SJSA1 (cell line): ENCODE measurements at regions not wholly inside any gene's neighbourhood (a gene's known extent, or its start where the extent isn't known, plus 50 kb on each side); places are given as distances from the start of the nearest gene placed in this dataset.

Source experiments
- DNase-seq, 2 experiments: peaks; one replicate each; pipeline ENCODE4 v3.0.0-alpha.2; 2015 to 2020; ENCODE audit warnings: low spot score in 2 of 2, low read depth in 1 of 2
- H3K27ac ChIP-seq: fragments of 250-450 bp; sonication (Bioruptor Pico); 2 replicates; pipeline ENCODE4 v1.5.1; 2020; ENCODE audit warnings: mild to moderate bottlenecking, moderate library complexity
- H3K27me3 ChIP-seq: fragments of 250-450 bp; sonication (Bioruptor Pico); replicated peaks from 2 replicates; pipeline ENCODE4 v1.5.1; 2020; ENCODE audit warnings: mild to moderate bottlenecking, moderate library complexity
- H3K36me3 ChIP-seq: fragments of 250-450 bp; sonication (Bioruptor Pico); 2 replicates; pipeline ENCODE4 v1.5.1; 2020; ENCODE audit warnings: mild to moderate bottlenecking
- H3K4me1 ChIP-seq: fragments of 250-450 bp; sonication (Bioruptor Pico); replicated peaks from 2 replicates; pipeline ENCODE4 v1.6.1; 2021; ENCODE audit warnings: mild to moderate bottlenecking
- H3K4me3 ChIP-seq: fragments of 250-450 bp; sonication (Bioruptor Pico); 2 replicates; pipeline ENCODE4 v1.5.1; 2020; ENCODE audit warnings: mild to moderate bottlenecking
- H3K9me3 ChIP-seq: fragments of 250-450 bp; sonication (Bioruptor Pico); replicated peaks from 2 replicates; pipeline ENCODE4 v1.5.1; 2020; ENCODE audit warnings: mild to moderate bottlenecking

DNA sequence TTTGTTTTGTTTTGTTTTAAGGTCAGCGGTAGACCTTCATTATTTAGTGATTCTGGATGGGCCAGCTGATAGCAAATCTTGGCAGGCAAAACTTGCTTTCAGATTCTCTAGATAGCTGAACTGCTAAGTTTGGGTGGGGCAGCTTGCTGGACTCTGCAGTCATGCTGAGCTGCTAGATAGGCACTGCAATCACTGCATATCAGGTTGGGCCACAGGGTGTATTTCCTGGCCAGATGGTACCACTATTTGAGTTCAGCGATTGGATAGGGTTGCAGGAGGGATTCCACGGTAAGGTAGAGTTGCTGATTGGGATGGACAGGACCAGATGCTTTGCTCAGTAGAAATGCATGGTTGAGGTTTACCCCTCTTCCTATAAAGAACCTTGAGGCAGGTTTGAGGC lies 579.3 kb upstream of the ADGRL4 start:
- H3K4me3 ChIP-seq, result no peak overlapping the region
- H3K27me3 ChIP-seq, result no peaks in the 10 kb centered on the region
- H3K4me1 ChIP-seq, result no peaks in the 10 kb centered on the region
- H3K36me3 ChIP-seq, result no peaks in the 10 kb centered on the region
- H3K9me3 ChIP-seq, result no peaks in the 10 kb centered on the region
- no peak for DNase-seq
- no peak overlapping the region for H3K27ac ChIP-seq

DNA sequence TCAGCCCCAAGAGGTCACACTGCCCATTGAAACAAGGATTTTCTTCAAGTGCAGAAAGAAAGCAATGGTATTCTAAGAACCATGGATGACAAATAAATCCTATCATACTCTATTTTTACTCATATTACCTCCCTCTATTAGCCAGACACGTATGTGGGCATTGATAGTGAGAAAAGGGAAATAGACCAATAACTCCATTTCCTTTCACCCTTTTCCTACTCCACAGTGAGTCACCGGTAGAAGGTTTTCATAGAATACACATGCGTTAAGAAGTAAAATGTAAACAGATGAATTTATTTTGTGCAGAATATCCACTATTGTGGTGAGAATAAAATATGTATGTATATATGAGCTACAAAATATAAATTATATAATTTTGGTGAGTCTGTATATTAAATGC lies 568.9 kb upstream of the ADGRL4 start:
- Histone ChIP-seq H3K4me1 (no peaks in the 10 kb centered on the region), H3K27ac (no peak overlapping the region), H3K4me3 (no peak overlapping the region), H3K36me3 (no peaks in the 10 kb centered on the region), H3K27me3 (no peaks in the 10 kb centered on the region), H3K9me3 (no peaks in the 10 kb centered on the region)
- DNase-seq, result no peak

GRCh38 chr1:79568411-79568810 lies 561.9 kb upstream of the ADGRL4 start:
- no peak for DNase-seq
- Histone ChIP-seq H3K4me1 (no peaks in the 10 kb centered on the region), H3K36me3 (no peaks in the 10 kb centered on the region), H3K27ac (no peak overlapping the region), H3K27me3 (no peaks in the 10 kb centered on the region), H3K9me3 (no peaks in the 10 kb centered on the region), H3K4me3 (no peak overlapping the region)

DNA sequence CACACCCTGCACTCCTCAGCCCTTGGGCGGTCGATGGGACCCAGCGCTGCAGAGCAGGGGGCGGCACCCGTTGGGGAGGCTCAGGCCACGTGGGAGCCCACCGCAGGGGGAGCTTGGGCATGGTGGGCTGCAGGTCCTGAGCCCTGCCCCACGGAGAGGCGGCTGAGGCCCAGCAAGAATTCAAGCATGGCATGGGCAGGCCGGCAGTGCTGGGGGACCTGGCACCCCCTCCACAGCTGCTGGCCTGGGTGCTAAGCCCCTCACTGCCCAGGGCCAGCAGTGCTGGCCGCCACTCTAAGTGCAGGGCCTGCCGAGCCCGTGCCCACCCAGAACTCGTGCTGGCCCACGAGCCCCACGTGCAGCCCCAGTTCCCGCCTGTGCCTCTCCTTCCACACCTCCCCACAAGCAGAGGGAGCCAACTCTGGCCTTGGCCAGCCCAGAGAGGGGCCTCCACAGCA lies 555.0 kb upstream of the ADGRL4 start:
- no peak for DNase-seq
- no peaks in the 10 kb centered on the region for H3K4me1 ChIP-seq

GRCh38 chr1:79556189-79556588 lies 549.7 kb upstream of the ADGRL4 start:
- DNase-seq, result no peak
- no peaks in the 10 kb centered on the region for H3K4me1 ChIP-seq
- H3K4me3 ChIP-seq, result no peak overlapping the region
- no peaks in the 10 kb centered on the region for H3K27me3 ChIP-seq
- H3K9me3 ChIP-seq, result no peaks in the 10 kb centered on the region
- H3K27ac ChIP-seq, result no peak overlapping the region
- H3K36me3 ChIP-seq, result no peaks in the 10 kb centered on the region

More for the DNA sequence above, 555.0 kb upstream of the ADGRL4 start:
- H3K9me3 ChIP-seq, result no peaks in the 10 kb centered on the region
- H3K27ac ChIP-seq, result no peak overlapping the region
- no peaks in the 10 kb centered on the region for H3K36me3 ChIP-seq
- H3K27me3 ChIP-seq, result no peaks in the 10 kb centered on the region
- no peak overlapping the region for H3K4me3 ChIP-seq

- no peaks in the 10 kb centered on the region for H3K36me3 ChIP-seq
- DNase-seq, result no peak
- H3K9me3 ChIP-seq, result no peaks in the 10 kb centered on the region
- no peaks in the 10 kb centered on the region for H3K4me1 ChIP-seq
- H3K27me3 ChIP-seq, result no peaks in the 10 kb centered on the region
- H3K27ac ChIP-seq, result no peak overlapping the region
- H3K4me3 ChIP-seq, result no peak overlapping the region
Observed at GRCh38 chr1:79554688-79555087, 548.2 kb upstream of the ADGRL4 start.

- Histone ChIP-seq H3K27ac (no peak overlapping the region), H3K4me1 (no peaks in the 10 kb centered on the region), H3K4me3 (no peak overlapping the region), H3K9me3 (no peaks in the 10 kb centered on the region), H3K27me3 (no peaks in the 10 kb centered on the region), H3K36me3 (no peaks in the 10 kb centered on the region)
- no peak for DNase-seq
Observed at GRCh38 chr1:79551321-79551720, 544.8 kb upstream of the ADGRL4 start.

GRCh38 chr1:79550402-79550801 lies 543.9 kb upstream of the ADGRL4 start:
- Histone ChIP-seq H3K4me3 (no peak overlapping the region), H3K27ac (no peak overlapping the region), H3K27me3 (no peaks in the 10 kb centered on the region), H3K36me3 (no peaks in the 10 kb centered on the region), H3K9me3 (no peaks in the 10 kb centered on the region), H3K4me1 (no peaks in the 10 kb centered on the region)
- DNase-seq, result no peak

DNA sequence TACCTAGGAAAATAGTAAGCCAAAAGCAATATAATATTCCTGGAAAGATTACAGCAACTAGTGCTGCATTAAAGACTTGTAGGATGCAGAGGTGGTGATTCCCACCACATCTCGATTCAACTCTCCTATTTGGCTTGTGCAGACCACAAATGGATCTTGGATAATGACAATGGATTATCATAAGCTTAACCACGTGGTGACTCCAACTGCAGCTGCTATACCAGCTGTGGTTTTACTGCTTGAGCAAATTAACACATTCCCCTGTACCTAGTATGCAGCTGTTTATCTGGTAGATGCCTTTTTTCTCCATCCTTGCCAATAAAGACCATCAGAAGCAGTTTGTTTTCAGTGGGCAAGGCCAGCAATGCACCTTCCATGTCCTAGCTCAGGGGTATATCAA lies 542.7 kb upstream of the ADGRL4 start:
- H3K9me3 ChIP-seq, result no peaks in the 10 kb centered on the region
- no peaks in the 10 kb centered on the region for H3K4me1 ChIP-seq
- no peak for DNase-seq
- no peak overlapping the region for H3K4me3 ChIP-seq
- no peaks in the 10 kb centered on the region for H3K27me3 ChIP-seq
- H3K27ac ChIP-seq, result no peak overlapping the region
- H3K36me3 ChIP-seq, result no peaks in the 10 kb centered on the region

GRCh38 chr1:79547514-79547913 lies 541.0 kb upstream of the ADGRL4 start:
- Histone ChIP-seq H3K27ac (no peak overlapping the region), H3K4me3 (no peak overlapping the region), H3K27me3 (no peaks in the 10 kb centered on the region), H3K9me3 (no peaks in the 10 kb centered on the region), H3K36me3 (no peaks in the 10 kb centered on the region), H3K4me1 (no peaks in the 10 kb centered on the region)
- DNase-seq, result no peak

DNA sequence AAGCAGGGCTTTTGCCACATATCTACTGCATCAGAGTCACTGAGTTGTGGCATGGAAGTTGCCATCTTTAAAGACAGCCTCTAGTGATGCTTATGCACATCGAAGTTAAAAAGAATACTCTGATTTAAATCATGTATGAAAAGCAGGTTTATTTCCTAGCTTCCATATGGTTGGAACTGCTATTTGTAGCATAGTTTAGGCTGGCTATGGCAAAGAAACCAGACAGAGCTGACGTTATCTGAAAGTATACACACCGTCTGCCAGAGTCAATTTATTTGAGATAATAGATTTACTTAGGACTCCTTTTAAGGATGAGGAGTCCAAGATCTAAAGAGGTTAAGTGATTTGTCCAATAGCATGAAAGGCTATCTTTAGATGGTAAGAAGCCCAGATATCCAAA lies 536.9 kb upstream of the ADGRL4 start:
- no peaks in the 10 kb centered on the region for H3K4me1 ChIP-seq
- H3K36me3 ChIP-seq, result no peaks in the 10 kb centered on the region

DNA sequence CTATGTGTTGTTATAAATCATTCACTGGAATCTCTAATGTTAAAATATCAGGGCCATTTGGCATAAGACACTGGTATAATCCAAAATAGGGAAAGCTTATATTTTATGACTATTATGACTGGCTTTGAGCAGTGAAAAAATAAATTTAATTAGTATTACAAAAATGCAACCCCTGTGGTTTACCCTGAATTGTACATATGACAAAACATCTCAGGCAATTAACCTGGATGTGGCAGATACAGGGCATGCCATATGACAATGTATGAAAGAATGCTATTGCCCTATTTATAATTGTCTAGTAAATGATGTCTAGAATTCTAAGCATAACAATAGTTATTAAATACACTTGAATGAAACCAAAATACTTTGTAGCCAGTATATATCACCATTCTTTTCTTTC lies 532.5 kb upstream of the ADGRL4 start:
- Histone ChIP-seq H3K27ac (no peak overlapping the region), H3K4me3 (no peak overlapping the region), H3K4me1 (no peaks in the 10 kb centered on the region), H3K9me3 (no peaks in the 10 kb centered on the region), H3K36me3 (no peaks in the 10 kb centered on the region), H3K27me3 (no peaks in the 10 kb centered on the region)
- no peak for DNase-seq

More for the DNA sequence above, 536.9 kb upstream of the ADGRL4 start:
- Histone ChIP-seq H3K4me3 (no peak overlapping the region), H3K9me3 (no peaks in the 10 kb centered on the region), H3K27ac (no peak overlapping the region), H3K27me3 (no peaks in the 10 kb centered on the region)
- no peak for DNase-seq

DNA sequence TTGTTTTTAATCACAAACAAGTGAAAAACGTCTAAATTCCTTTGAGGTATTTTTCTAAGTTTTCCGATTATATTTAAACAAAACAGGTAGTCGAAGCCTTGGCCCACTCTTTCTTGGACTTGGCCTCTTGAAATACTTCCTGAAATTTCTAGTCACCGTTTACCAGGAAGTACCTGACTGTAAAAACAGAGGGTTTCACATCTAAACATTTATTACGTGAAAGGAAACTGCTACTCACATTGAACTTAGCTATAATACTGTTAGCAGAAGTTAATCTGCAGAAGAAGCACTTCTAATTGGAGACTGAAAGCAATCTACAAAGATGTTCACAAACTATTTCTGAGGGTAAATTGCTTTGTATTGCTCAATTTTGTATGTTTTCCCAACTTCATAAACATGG lies 526.0 kb upstream of the ADGRL4 start:
- Histone ChIP-seq H3K9me3 (no peaks in the 10 kb centered on the region), H3K4me1 (no peaks in the 10 kb centered on the region), H3K27ac (no peak overlapping the region), H3K4me3 (no peak overlapping the region), H3K27me3 (no peaks in the 10 kb centered on the region), H3K36me3 (no peaks in the 10 kb centered on the region)
- DNase-seq, result no peak

GRCh38 chr1:79531790-79532189 lies 525.3 kb upstream of the ADGRL4 start:
- H3K36me3 ChIP-seq, result no peaks in the 10 kb centered on the region

DNA sequence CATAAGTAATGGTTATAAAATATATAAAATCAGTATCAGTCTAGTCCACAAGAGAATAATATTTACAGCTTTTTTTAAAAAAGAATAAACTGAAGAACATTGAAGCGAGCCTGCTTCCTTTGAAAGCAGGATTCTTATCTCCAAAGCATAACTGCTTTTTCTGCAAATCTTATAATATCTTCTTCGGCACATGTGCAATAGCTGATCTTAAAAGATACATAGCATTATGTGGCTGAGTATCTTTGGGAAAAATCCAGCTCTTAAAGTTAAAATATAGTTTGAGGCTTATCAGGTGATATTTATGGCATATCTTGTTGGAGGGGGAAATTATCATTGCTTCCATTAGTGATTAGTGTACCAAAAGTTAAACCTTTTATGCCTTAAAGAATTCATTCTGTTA lies 523.9 kb upstream of the ADGRL4 start:
- Histone ChIP-seq H3K27ac (no peak overlapping the region), H3K4me3 (no peak overlapping the region), H3K9me3 (no peaks in the 10 kb centered on the region), H3K27me3 (no peaks in the 10 kb centered on the region), H3K4me1 (no peaks in the 10 kb centered on the region), H3K36me3 (no peaks in the 10 kb centered on the region)
- DNase-seq, result no peak

More at GRCh38 chr1:79531790-79532189, 525.3 kb upstream of the ADGRL4 start:
- Histone ChIP-seq H3K27me3 (no peaks in the 10 kb centered on the region), H3K4me1 (no peaks in the 10 kb centered on the region), H3K9me3 (no peaks in the 10 kb centered on the region), H3K4me3 (no peak overlapping the region), H3K27ac (no peak overlapping the region)
- DNase-seq, result no peak
